NCI-H2081 (cell line): ENCODE measurements at regions not wholly inside any gene's neighbourhood (a gene's known extent, or its start where the extent isn't known, plus 50 kb on each side); places are given as distances from the start of the nearest gene placed in this dataset.

ENCODE experiments used
- DNase-seq, 2 experiments: peaks; one replicate each; lab custom pipeline; 2025; lab: John Stamatoyannopoulos, UW

GRCh38 chr2:63658176-63658968 is 69.6 kb downstream of the MDH1 start:
- DNase-seq, result no peak

- no peak for DNase-seq
Measured at GRCh38 chr2:63660060-63660459, 71.3 kb downstream of the MDH1 start.

- no peak for DNase-seq
Measured at GRCh38 chr2:63661076-63661475, 72.3 kb downstream of the MDH1 start.

GRCh38 chr2:63662028-63662804 is 73.5 kb downstream of the MDH1 start:
- no peak for DNase-seq

GRCh38 chr2:63663013-63663864 is 74.5 kb downstream of the MDH1 start:
- DNase-seq, result no peak

- DNase-seq, result no peak
Measured at GRCh38 chr2:63665091-63665490, 76.3 kb downstream of the MDH1 start.

GRCh38 chr2:63665846-63666475 is 77.2 kb downstream of the MDH1 start:
- no peak for DNase-seq

GRCh38 chr2:63667132-63667700 is 78.5 kb downstream of the MDH1 start:
- no peak for DNase-seq

GRCh38 chr2:63668000-63668399 is 79.2 kb downstream of the MDH1 start:
- no peak for DNase-seq

GRCh38 chr2:63668466-63668865 is 79.7 kb downstream of the MDH1 start:
- DNase-seq, result no peak

GRCh38 chr2:63669596-63669995 is 80.8 kb downstream of the MDH1 start:
- DNase-seq, result no peak

GRCh38 chr2:63673865-63674533 is 85.2 kb downstream of the MDH1 start:
- no peak for DNase-seq

- DNase-seq, result no peak
Measured at GRCh38 chr2:63675026-63675425, 86.3 kb downstream of the MDH1 start.

- DNase-seq, result no peak
Measured at GRCh38 chr2:63676135-63676534, 87.4 kb downstream of the MDH1 start.

- no peak for DNase-seq
Measured at GRCh38 chr2:63678085-63678484, 89.3 kb downstream of the MDH1 start.

- no peak for DNase-seq
Measured at GRCh38 chr2:63678551-63678950, 89.8 kb downstream of the MDH1 start.

- DNase-seq, result no peak
Measured at GRCh38 chr2:63679252-63679855, 90.6 kb downstream of the MDH1 start.

GRCh38 chr2:63680455-63680854 is 91.7 kb downstream of the MDH1 start:
- no peak for DNase-seq

- no peak for DNase-seq
Measured at GRCh38 chr2:63681896-63682295, 93.1 kb downstream of the MDH1 start.

GRCh38 chr2:63692002-63692606 is 103.3 kb downstream of the MDH1 start:
- DNase-seq, result peak; percentile 33 to 45
